ENCODE measurements at regions not wholly inside any gene's neighbourhood (a gene's known extent, or its start where the extent isn't known, plus 50 kb on each side); places are given as distances from the start of the nearest gene placed in this dataset.

- TF ChIP-seq, protein P1, sequence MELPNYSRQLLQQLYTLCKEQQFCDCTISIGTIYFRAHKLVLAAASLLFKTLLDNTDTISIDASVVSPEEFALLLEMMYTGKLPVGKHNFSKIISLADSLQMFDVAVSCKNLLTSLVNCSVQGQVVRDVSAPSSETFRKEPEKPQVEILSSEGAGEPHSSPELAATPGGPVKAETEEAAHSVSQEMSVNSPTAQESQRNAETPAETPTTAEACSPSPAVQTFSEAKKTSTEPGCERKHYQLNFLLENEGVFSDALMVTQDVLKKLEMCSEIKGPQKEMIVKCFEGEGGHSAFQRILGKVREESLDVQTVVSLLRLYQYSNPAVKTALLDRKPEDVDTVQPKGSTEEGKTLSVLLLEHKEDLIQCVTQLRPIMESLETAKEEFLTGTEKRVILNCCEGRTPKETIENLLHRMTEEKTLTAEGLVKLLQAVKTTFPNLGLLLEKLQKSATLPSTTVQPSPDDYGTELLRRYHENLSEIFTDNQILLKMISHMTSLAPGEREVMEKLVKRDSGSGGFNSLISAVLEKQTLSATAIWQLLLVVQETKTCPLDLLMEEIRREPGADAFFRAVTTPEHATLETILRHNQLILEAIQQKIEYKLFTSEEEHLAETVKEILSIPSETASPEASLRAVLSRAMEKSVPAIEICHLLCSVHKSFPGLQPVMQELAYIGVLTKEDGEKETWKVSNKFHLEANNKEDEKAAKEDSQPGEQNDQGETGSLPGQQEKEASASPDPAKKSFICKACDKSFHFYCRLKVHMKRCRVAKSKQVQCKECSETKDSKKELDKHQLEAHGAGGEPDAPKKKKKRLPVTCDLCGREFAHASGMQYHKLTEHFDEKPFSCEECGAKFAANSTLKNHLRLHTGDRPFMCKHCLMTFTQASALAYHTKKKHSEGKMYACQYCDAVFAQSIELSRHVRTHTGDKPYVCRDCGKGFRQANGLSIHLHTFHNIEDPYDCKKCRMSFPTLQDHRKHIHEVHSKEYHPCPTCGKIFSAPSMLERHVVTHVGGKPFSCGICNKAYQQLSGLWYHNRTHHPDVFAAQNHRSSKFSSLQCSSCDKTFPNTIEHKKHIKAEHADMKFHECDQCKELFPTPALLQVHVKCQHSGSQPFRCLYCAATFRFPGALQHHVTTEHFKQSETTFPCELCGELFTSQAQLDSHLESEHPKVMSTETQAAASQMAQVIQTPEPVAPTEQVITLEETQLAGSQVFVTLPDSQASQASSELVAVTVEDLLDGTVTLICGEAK (IDR thresholded peaks at IDR 0.05), result no peak
- TF ChIP-seq, protein P1 (CRISPR knock-in tag; IDR thresholded peaks at IDR 0.05), result 0 out of 2 replicates have a peak, but pooled peaks have one; percentile 36
- TF ChIP-seq WIZ (CRISPR knock-in tag; IDR thresholded peaks at IDR 0.05), result no peak
- TF ChIP-seq STAT5B (CRISPR knock-in tag; IDR thresholded peaks at IDR 0.05), result no peak
- TF ChIP-seq ZNF281 (CRISPR knock-in tag; IDR thresholded peaks at IDR 0.05; ENCODE audit: borderline replicate concordance), result 0 out of 2 replicates have a peak, but pooled peaks have one; percentile 10
- no peak for TF ChIP-seq ZNF20 (CRISPR knock-in tag; IDR thresholded peaks at IDR 0.05)
- TF ChIP-seq MXI1 (IDR thresholded peaks at IDR 0.05; ENCODE audit: borderline replicate concordance, low read depth, low read length), result peak; percentile 26; the same call in 1 of the 3 replicates
- peak; percentile 87 for TF ChIP-seq ARNTL (CRISPR knock-in tag; IDR thresholded peaks at IDR 0.05)
- TF ChIP-seq ZNF883 (CRISPR knock-in tag; IDR thresholded peaks at IDR 0.05; ENCODE audit: not compliant biosample characterization), result no peak
- TF ChIP-seq ZNF619 (CRISPR knock-in tag; IDR thresholded peaks at IDR 0.05), result no peak
- TF ChIP-seq ZNF724P (CRISPR knock-in tag; IDR thresholded peaks at IDR 0.05; ENCODE audit: borderline replicate concordance), result no peak
- peak; percentile 36; the same call in 1 of the 2 replicates for TF ChIP-seq ZSCAN9 (CRISPR knock-in tag; IDR thresholded peaks at IDR 0.05; ENCODE audit: borderline replicate concordance)
- TF ChIP-seq MXD3 (CRISPR knock-in tag; IDR thresholded peaks at IDR 0.05), result 0 out of 2 replicates have a peak, but pooled peaks have one; percentile 46
- peak; percentile 28; the same call in 1 of the 2 replicates for TF ChIP-seq POGZ (CRISPR knock-in tag; IDR thresholded peaks at IDR 0.05)
- TF ChIP-seq DMAP1 (CRISPR knock-in tag; IDR thresholded peaks at IDR 0.05), result peak; percentile 80
- no peak; the same call in 1 of the 2 replicates for TF ChIP-seq SPEN (CRISPR knock-in tag; IDR thresholded peaks at IDR 0.05; ENCODE audit: low read depth)
- TF ChIP-seq YY1 (IDR thresholded peaks at IDR 0.05; ENCODE audit: insufficient read depth, insufficient replicate concordance, low read depth, low read length), result peak; percentile 25
- TF ChIP-seq TAF1 (CRISPR knock-in tag; IDR thresholded peaks at IDR 0.05), result peak; percentile 66; the same call in 1 of the 2 replicates
Measured at GRCh38 chr3:197456261-197457091, 99.3 kb downstream of the BDH1 start (continued).

All from HepG2 (cell line).